ENCODE measurements at regions not wholly inside any gene's neighbourhood (a gene's known extent, or its start where the extent isn't known, plus 50 kb on each side); places are given as distances from the start of the nearest gene placed in this dataset.
A peak's percentile ranks its signal among the peaks of the same experiment; 100 is the strongest.

GRCh38 chr7:21352540-21353387 lies 75.1 kb upstream of the SP4 start:
- Mint-ChIP-seq H3K9me3 (peaks cover 2% of the 10 kb centered on the region), H3K36me3 (no peaks in the 10 kb centered on the region), H3K27me3 (ENCODE audit: insufficient read depth, low read depth) (no peaks in the 10 kb centered on the region), H3K27ac (no peak overlapping the region), H3K4me1 (no peaks in the 10 kb centered on the region), H3K4me3 (no peak overlapping the region)
- Histone ChIP-seq H3K4me2 (no peak overlapping the region), H3K9ac (no peak overlapping the region), H3K27ac (no peak overlapping the region), H3K4me3 (no peak overlapping the region), H3K36me3 (no peaks in the 10 kb centered on the region), H4K20me1 (ENCODE audit: low read depth) (no peaks in the 10 kb centered on the region), H3K27me3 (no peaks in the 10 kb centered on the region), H3K4me1 (no peaks in the 10 kb centered on the region), H3K9me3 (ENCODE audit: low read depth) (no peaks in the 10 kb centered on the region), H3F3A (ENCODE audit: low read depth) (no peaks in the 10 kb centered on the region), H2AFZ (replicated peaks) (peak overlapping the region; percentile 53), H3K79me2 (ENCODE audit: low read depth) (no peaks in the 10 kb centered on the region)
- TF ChIP-seq CTCF (IDR thresholded peaks at IDR 0.05) (no peak), EZH2 (IDR thresholded peaks at IDR 0.05) (no peak), EZH2phosphoT487 (IDR thresholded peaks at IDR 0.05) (no peak)
- DNase-seq (ENCODE audit: low spot score): no peak

- Mint-ChIP-seq H3K9me3 (no peaks in the 10 kb centered on the region), H3K27me3 (ENCODE audit: insufficient read depth, low read depth) (no peaks in the 10 kb centered on the region), H3K36me3 (no peaks in the 10 kb centered on the region), H3K4me1 (no peaks in the 10 kb centered on the region), H3K4me3 (no peak overlapping the region), H3K27ac (no peak overlapping the region)
- Histone ChIP-seq H2AFZ (replicated peaks) (no peak overlapping the region), H4K20me1 (ENCODE audit: low read depth) (no peaks in the 10 kb centered on the region), H3K4me2 (no peak overlapping the region), H3K9me3 (ENCODE audit: low read depth) (no peaks in the 10 kb centered on the region), H3F3A (ENCODE audit: low read depth) (no peaks in the 10 kb centered on the region), H3K9ac (no peak overlapping the region), H3K27ac (no peak overlapping the region), H3K4me1 (no peaks in the 10 kb centered on the region), H3K4me3 (no peak overlapping the region), H3K79me2 (ENCODE audit: low read depth) (no peaks in the 10 kb centered on the region), H3K27me3 (no peaks in the 10 kb centered on the region), H3K36me3 (no peaks in the 10 kb centered on the region)
- no peak for DNase-seq (ENCODE audit: low spot score)
- no peak for TF ChIP-seq EZH2phosphoT487 (IDR thresholded peaks at IDR 0.05)
- TF ChIP-seq EZH2 (IDR thresholded peaks at IDR 0.05): no peak
- TF ChIP-seq CTCF (IDR thresholded peaks at IDR 0.05): no peak
Measured at GRCh38 chr7:21353388-21353780, 74.5 kb upstream of the SP4 start.

- no peak overlapping the region for H3K4me3 ChIP-seq
- H3K9ac ChIP-seq: no peak overlapping the region
- no peaks in the 10 kb centered on the region for H4K20me1 ChIP-seq (ENCODE audit: low read depth)
- H3K4me2 ChIP-seq: no peak overlapping the region
- no peaks in the 10 kb centered on the region for H3K27me3 Mint-ChIP-seq (ENCODE audit: insufficient read depth, low read depth)
- no peaks in the 10 kb centered on the region for H3K27me3 ChIP-seq
- TF ChIP-seq CTCF (IDR thresholded peaks at IDR 0.05) (no peak), EZH2phosphoT487 (IDR thresholded peaks at IDR 0.05) (no peak), EZH2 (IDR thresholded peaks at IDR 0.05) (no peak)
- H3K9me3 ChIP-seq (ENCODE audit: low read depth): no peaks in the 10 kb centered on the region
- no peaks in the 10 kb centered on the region for H3K36me3 ChIP-seq
- H3K9me3 Mint-ChIP-seq: no peaks in the 10 kb centered on the region
- no peak overlapping the region for H2AFZ ChIP-seq (replicated peaks)
- DNase-seq (ENCODE audit: low spot score): no peak
- no peaks in the 10 kb centered on the region for H3F3A ChIP-seq (ENCODE audit: low read depth)
- no peaks in the 10 kb centered on the region for H3K36me3 Mint-ChIP-seq
- H3K4me1 ChIP-seq: no peaks in the 10 kb centered on the region
- no peaks in the 10 kb centered on the region for H3K4me1 Mint-ChIP-seq
- no peak overlapping the region for H3K27ac ChIP-seq
- no peaks in the 10 kb centered on the region for H3K79me2 ChIP-seq (ENCODE audit: low read depth)
- H3K27ac Mint-ChIP-seq: no peak overlapping the region
- H3K4me3 Mint-ChIP-seq: no peak overlapping the region
Measured at GRCh38 chr7:21354284-21354683, 73.6 kb upstream of the SP4 start.

All from neural progenitor cell (in vitro differentiated cells).